HG03280 (cell line): ENCODE measurements at regions not wholly inside any gene's neighbourhood (a gene's known extent, or its start where the extent isn't known, plus 50 kb on each side); places are given as distances from the start of the nearest gene placed in this dataset.
"Not testable (repeated sequence)": the region's sequence is repeated elsewhere in the genome, so short reads cannot be mapped to it uniquely, and the experiment has no call there.

Experiments
- ATAC-seq: cut with Tn5 transposase; IDR thresholded peaks from one replicate; pipeline ENCODE4 v1.9.1; 2021; ENCODE audit warnings: mild to moderate bottlenecking, moderate library complexity; ENCODE audit not compliant: unreplicated experiment

DNA sequence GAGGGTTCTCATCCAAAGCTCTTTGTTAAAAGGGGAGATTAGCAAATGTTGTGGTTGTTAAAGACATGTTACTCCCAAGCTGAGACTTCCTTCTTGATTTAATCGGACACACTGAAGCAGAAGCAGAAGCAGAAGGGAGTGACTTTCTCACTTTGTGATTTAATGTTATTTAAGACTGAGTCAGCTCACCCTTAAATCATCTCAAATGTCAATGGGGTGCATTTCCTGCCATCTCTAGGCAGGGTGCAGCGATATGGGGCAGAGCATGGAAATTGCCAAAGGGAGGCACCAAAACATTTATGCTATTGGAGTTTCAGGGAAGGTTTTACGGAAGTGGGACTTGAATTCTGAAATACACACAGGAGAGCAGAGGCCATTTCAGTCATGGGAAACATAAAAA is 283.6 kb downstream of the ABCC12 start:
- ATAC-seq = no peak

DNA sequence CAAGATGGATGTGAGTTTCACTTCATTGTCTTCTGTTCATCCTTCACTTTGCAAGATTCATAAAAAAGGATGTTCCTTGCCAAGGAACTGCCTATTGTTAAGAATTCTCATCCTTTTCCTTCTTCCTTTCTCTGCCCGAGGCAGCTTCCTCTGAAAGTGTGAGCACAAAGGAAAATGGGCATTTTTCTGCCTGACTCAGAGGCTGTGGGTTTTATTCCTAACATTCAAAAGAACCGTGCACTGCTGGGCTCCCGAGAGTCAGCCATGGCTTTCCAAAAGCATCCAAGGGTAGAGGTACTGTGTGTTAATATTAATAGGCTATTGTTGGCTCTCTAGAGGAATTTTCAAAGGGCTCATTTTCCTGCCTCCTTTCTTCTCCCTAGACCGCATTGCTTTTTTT is 289.4 kb downstream of the ABCC12 start:
- no peak for ATAC-seq

GRCh38 chr16:47865337-47865855 is 290.4 kb downstream of the ABCC12 start:
- ATAC-seq = no peak

- ATAC-seq = not testable (repeated sequence)
These were observed 291.5 kb downstream of the ABCC12 start for GRCh38 chr16:47864262-47864661.

- no peak for ATAC-seq
These were observed 293.8 kb downstream of the ABCC12 start for GRCh38 chr16:47861999-47862398.

DNA sequence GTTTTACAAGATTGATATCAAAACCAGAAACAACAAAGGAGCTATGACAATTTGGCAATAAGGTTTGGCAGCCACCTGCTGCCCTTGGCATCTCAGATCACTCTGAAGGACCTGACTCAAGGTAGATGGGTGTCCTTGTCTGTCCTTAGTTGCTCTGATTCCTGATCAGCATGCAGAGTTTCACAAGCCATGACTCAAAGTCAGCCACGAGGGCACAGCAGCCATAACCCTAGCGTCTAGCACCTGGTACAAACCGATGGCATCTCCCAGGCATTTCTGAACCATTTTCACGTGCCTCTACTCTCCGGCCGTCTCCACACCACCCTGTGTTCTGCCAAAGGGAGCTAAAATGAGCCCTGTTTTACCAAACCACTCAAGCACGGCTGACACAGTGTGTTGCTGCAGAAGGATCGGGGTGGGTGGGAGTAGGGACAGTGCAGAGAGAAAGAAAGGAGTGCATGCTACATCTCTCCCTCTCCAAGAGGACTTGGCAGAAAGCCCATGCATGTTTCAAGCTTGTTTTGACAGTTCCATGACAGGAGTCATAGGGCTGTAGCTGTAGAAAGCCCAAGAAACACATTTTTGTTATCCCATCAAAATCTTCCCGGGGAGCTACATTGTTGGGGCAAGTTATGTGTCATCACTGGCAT is 297.3 kb downstream of the ABCC12 start:
- no peak for ATAC-seq

- ATAC-seq = no peak
These were observed 300.4 kb downstream of the ABCC12 start for GRCh38 chr16:47855431-47855830.

GRCh38 chr16:47854737-47855136 is 301.1 kb downstream of the ABCC12 start:
- no peak for ATAC-seq

- no peak for ATAC-seq
These were observed 302.8 kb downstream of the ABCC12 start for GRCh38 chr16:47852991-47853390.

- ATAC-seq = no peak
These were observed 304.6 kb downstream of the ABCC12 start for GRCh38 chr16:47851146-47851545.

GRCh38 chr16:47849736-47850135 is 306.1 kb downstream of the ABCC12 start:
- ATAC-seq = no peak

DNA sequence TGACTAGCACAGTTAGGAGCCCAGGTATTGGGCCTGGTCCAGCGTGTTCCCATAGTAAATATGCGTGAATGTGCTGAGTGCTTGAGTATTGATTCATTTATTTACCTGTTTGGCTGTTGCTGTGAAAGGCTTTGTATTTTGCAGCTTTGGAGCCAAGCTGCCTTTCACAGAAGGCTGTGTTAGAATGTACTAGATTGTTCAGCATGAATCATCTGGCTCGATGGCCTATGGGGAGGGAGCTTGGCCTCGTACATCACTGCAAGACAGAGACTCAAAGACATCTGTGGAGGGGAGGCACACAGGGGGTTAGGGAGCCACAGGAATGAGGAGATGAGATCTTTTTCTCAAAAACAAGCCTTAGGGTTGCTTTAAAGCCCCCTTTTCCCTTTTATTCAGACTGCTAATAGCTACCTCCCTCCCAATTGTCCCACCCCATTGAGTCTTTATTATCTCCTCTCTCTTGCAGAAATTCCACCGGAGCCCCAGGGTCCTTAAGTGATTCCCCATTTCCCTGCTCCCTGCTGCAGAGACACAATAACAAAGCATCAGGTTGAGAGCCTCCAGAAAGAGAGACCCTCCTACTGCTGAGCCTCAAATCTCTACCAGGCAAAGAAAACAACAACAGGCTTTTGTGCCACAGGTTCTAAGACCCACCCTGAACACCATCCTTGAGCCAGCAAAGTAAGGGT is 307.2 kb downstream of the ABCC12 start:
- ATAC-seq = no peak

DNA sequence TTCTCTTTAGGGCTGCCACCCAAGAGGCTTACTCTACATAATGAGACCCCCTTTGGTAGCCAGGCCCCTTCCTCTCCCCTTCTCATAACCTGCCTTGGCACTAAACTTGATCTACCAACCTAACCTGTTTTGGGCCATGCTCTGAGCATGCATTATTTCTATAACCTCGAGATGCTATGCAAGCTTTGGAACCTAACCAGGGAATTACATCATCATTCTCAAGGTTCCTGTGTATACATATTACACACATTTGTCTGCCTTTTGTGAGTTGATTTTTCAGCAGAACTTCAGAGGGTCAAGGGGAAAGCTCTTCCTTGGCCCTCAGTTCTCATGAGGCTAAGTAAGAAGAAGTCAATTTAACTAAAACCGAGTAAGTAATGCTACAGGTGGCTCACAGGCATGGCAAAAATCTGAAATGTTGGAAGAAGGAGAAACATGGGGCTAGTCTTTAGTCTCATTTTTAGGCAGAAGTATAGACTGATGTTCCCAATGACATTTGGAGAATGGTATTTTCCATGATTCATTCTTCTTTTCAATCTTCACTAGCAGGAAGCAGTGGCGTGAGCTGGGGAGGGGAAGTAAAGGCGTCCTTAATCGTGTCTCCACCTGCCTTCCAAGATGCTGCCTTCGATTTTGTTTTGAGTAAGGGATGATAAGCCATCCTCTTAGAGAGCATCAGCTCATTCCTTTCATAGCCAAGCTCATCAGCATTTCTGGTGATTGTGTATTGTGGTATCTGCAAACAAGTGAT is 308.4 kb downstream of the ABCC12 start:
- no peak for ATAC-seq

DNA sequence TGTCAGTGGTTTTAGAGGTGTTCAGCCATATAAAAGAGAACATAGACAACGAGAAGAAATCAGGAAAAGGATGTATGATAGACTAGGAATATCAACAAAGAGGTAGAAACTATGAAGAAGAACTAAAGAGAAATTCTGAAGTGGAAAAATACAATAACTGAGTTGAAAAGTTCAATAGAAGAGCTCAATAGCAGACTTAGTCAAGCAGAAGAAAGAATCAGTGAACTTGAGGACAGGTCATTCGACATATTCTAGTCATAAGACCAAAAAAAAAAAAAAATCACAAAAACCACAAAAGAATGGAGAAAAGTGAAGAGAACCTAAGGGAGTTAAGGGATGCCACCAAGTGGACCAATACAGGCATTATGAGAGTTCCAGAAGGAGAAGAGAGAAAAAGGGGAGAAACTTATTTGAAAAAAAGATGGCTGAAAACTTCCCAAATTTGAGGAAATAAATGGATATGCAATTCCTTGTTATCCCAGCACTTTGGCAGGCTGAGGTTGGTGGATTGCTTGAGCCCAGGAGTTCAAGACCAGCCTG is 321.2 kb downstream of the ABCC12 start:
- ATAC-seq = no peak

- ATAC-seq = no peak
These were observed 322.0 kb downstream of the ABCC12 start for GRCh38 chr16:47833771-47834170.

DNA sequence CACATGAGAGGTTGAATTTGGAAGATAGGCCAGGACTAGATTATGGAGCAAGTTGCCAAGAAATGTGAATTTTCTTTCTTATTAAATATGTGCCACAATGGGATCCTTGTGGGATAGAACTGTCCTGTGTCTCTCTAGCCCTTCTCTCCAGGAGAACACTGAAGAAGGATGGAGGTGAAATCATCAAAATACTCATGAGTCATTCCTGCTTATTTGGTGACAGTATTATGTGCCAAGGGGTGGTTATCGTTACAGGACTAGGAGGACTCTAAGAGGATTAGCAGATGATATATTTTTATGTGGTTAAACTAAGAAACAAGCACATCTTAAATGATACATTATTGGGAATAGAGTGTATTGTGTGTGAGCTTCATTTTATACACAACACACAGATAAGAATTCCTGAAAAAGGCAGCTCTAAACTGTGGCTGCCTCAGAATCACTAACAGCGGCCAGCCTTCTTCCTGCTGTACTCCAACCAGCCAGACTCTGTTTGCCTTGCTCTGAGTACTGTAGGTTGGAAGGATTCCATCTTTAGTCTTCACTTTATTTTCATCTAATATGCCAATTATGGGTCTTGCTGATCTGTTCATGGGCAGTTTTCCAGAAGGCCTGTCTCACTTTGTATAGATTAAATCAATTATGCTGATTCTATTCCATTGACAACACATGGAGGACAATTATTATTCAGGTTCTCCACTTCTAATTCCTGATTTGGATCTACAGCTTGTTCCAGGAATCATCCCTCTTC is 325.8 kb downstream of the ABCC12 start:
- ATAC-seq = no peak

DNA sequence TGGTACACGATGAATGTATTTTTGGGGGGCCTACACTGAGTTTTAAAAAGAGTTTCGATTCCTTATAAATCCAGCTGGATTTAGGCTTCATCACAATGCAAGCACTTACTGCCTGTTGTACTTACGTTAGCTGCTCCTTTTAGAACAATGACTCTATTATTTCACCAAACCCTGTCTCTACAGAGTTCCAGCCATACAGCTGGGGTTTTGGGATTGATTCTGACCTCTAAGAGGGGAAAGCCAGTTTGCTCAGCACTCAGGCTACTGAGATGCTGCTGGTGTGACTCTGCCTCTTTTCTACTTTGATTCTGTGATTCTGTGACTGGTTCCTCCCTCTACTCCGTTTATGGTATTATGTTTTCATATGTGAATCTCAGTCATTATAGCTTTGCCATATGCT is 329.7 kb downstream of the ABCC12 start:
- no peak for ATAC-seq

DNA sequence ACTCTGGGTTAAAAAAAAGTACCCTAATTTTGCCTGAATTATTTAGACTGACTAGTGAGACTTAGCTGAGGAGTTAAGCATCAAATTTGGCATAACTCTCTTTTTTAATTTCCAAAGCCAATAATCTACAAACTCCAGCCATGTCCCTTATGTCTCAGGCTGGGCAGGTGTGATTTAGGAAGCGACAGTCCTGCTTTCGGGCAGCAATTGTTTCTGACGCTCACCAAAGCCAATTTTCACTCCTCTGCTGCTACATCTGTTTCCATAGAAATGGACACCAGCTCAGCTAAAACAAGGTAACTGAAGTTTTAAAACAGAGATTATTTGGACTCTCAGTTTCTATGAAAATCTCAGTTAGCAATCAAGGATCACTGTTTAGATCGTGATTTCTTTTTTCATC is 338.7 kb downstream of the ABCC12 start:
- ATAC-seq = no peak

- no peak for ATAC-seq
These were observed 339.3 kb downstream of the ABCC12 start for GRCh38 chr16:47816511-47816910.

- ATAC-seq = no peak
These were observed 340.1 kb downstream of the ABCC12 start for GRCh38 chr16:47815655-47816054.

DNA sequence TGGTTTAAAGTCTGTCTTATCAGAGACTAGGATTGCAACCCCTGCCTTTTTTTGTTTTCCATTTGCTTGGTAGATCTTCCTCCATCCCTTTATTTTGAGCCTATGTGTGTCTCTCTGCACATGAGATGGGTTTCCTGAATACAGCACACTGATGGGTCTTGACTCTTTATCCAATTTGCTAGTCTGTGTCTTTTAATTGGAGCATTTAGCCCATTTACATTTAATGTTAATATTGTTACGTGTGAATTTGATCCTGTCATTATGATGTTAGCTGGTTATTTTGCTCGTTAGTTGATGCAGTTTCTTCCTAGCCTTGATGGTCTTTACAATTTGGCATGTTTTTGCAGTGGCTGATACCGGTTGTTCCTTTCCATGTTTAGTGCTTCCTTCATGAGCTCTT is 344.0 kb downstream of the ABCC12 start:
- ATAC-seq = not testable (repeated sequence)
